ENCODE measurements at regions not wholly inside any gene's neighbourhood (a gene's known extent, or its start where the extent isn't known, plus 50 kb on each side); places are given as distances from the start of the nearest gene placed in this dataset.

- no peaks in the 10 kb centered on the region for H4K20me1 ChIP-seq (ENCODE audit: control insufficient read depth, insufficient read depth)
- H3K36me3 ChIP-seq (ENCODE audit: control insufficient read depth in 2 of 2, insufficient read depth in 2 of 2, low read length in 1 of 2): no peaks in the 10 kb centered on the region
- H3K9me3 ChIP-seq (replicated peaks; ENCODE audit: control insufficient read depth, insufficient read depth, low read length): no peaks in the 10 kb centered on the region
- DNase-seq (ENCODE audit: low read depth, low spot score): no peak
- no peak overlapping the region for H3K4me2 ChIP-seq (ENCODE audit: control insufficient read depth, insufficient read depth)
- no peak overlapping the region for H3K9ac ChIP-seq (ENCODE audit: control insufficient read depth, insufficient read depth, low read length)
- intact Hi-C loops (cut with micrococcal nuclease; ENCODE audit: unreplicated experiment) (no loop called here), in situ Hi-C loops (cut with MboI) (no loop called here)
- no peak overlapping the region for H3K27ac ChIP-seq (ENCODE audit: control insufficient read depth, insufficient read depth)
- no peak for TF ChIP-seq WRNIP1 (IDR thresholded peaks at IDR 0.05; ENCODE audit: borderline replicate concordance, low read depth, low read length)
- TF ChIP-seq CBX3 (IDR thresholded peaks at IDR 0.05; ENCODE audit: borderline replicate concordance, low read depth): no peak
- TF ChIP-seq EP300 (IDR thresholded peaks at IDR 0.05; ENCODE audit: borderline replicate concordance in 1 of 2, control insufficient read depth in 1 of 2, low read depth in 2 of 2, low read length in 2 of 2): no peak
- TF ChIP-seq, protein P1, sequence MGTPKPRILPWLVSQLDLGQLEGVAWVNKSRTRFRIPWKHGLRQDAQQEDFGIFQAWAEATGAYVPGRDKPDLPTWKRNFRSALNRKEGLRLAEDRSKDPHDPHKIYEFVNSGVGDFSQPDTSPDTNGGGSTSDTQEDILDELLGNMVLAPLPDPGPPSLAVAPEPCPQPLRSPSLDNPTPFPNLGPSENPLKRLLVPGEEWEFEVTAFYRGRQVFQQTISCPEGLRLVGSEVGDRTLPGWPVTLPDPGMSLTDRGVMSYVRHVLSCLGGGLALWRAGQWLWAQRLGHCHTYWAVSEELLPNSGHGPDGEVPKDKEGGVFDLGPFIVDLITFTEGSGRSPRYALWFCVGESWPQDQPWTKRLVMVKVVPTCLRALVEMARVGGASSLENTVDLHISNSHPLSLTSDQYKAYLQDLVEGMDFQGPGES (IDR thresholded peaks at IDR 0.05): no peak
- no peak for TF ChIP-seq ZNF207 (IDR thresholded peaks at IDR 0.05; ENCODE audit: borderline replicate concordance)
- TF ChIP-seq NR2C1 (IDR thresholded peaks at IDR 0.05): no peak
- no peak for TF ChIP-seq NFXL1 (IDR thresholded peaks at IDR 0.05; ENCODE audit: borderline replicate concordance)
- no peak for TF ChIP-seq SIX5 (IDR thresholded peaks at IDR 0.05; ENCODE audit: low read depth, low read length, severe bottlenecking)
- TF ChIP-seq MEF2A (IDR thresholded peaks at IDR 0.05; ENCODE audit: insufficient read depth, low read depth, low read length): no peak
- TF ChIP-seq RAD21 (IDR thresholded peaks at IDR 0.05; ENCODE audit: insufficient read depth, low read depth, low read length): no peak
- TF ChIP-seq SIN3A (IDR thresholded peaks at IDR 0.05; ENCODE audit: low read depth, low read length): no peak
- TF ChIP-seq, protein P2, sequence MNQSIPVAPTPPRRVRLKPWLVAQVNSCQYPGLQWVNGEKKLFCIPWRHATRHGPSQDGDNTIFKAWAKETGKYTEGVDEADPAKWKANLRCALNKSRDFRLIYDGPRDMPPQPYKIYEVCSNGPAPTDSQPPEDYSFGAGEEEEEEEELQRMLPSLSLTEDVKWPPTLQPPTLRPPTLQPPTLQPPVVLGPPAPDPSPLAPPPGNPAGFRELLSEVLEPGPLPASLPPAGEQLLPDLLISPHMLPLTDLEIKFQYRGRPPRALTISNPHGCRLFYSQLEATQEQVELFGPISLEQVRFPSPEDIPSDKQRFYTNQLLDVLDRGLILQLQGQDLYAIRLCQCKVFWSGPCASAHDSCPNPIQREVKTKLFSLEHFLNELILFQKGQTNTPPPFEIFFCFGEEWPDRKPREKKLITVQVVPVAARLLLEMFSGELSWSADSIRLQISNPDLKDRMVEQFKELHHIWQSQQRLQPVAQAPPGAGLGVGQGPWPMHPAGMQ (IDR thresholded peaks at IDR 0.05; ENCODE audit: borderline replicate concordance): no peak
- TF ChIP-seq ZNF384 (IDR thresholded peaks at IDR 0.05; ENCODE audit: borderline replicate concordance, low read depth, low read length): no peak
- TF ChIP-seq IKZF1 (conservative IDR thresholded peaks at IDR 0.05): no peak
- no peak for TF ChIP-seq ZBED1 (IDR thresholded peaks at IDR 0.05; ENCODE audit: borderline replicate concordance)
- TF ChIP-seq NFYB (IDR thresholded peaks at IDR 0.05; ENCODE audit: insufficient read depth, low read depth, low read length): no peak
- TF ChIP-seq PBX3 (IDR thresholded peaks at IDR 0.05; ENCODE audit: insufficient replicate concordance, low read depth, low read length): no peak
- no peak for TF ChIP-seq ATF7 (IDR thresholded peaks at IDR 0.05; ENCODE audit: low read depth)
- H2AFZ ChIP-seq (ENCODE audit: control insufficient read depth, low read depth, low read length): no peak overlapping the region
- BruUV-seq (replicated peaks): no TSS peak
- WGBS (ENCODE audit: insufficient coverage, insufficient replicate concordance, low lambda C conversion rate, missing lambda C conversion rate): 43% methylated on average over 3 of the region's 3 CpGs
- H3K27me3 ChIP-seq (replicated peaks in 1 of 2; ENCODE audit: control insufficient read depth in 2 of 2, insufficient read depth in 2 of 2, low read length in 1 of 2): no peaks in the 10 kb centered on the region
- H3K4me3 ChIP-seq: no peak overlapping the region
- ChIA-PET POLR2A (no interaction called here), CTCF (no interaction called here), RAD21 (ENCODE audit: unreplicated experiment) (no interaction called here), SMC1A (ENCODE audit: uncharacterized antibody, unreplicated experiment) (no interaction called here)
- no peak for ATAC-seq
- FAIRE-seq: no peak
- H3K79me2 ChIP-seq (ENCODE audit: control insufficient read depth, insufficient read depth, low read length): no peaks in the 10 kb centered on the region
- H3K4me1 ChIP-seq (ENCODE audit: control insufficient read depth, insufficient read depth, low read length): peaks cover 4% of the 10 kb centered on the region; the same call in 1 of the 2 replicates
Observed at GRCh38 chr9:3756071-3756470, 230.3 kb upstream of the RFX3 start.
